ENCODE measurements at regions not wholly inside any gene's neighbourhood (a gene's known extent, or its start where the extent isn't known, plus 50 kb on each side); places are given as distances from the start of the nearest gene placed in this dataset.

- Histone ChIP-seq H3K27me3 (no peaks in the 10 kb centered on the region), H3K4me3 (no peak overlapping the region), H3K4me1 (ENCODE audit: insufficient read depth) (peaks cover 3% of the 10 kb centered on the region), H3K9me3 (no peaks in the 10 kb centered on the region), H3K36me3 (no peaks in the 10 kb centered on the region), H3K27ac (no peak overlapping the region)
- intact Hi-C loops (cut with DNase I) = no loop called here
- peak in 2 of 5 donors; percentile 11 to 36 for DNase-seq
- TF ChIP-seq CTCF (IDR thresholded peaks at IDR 0.05) (no peak), POLR2A (IDR thresholded peaks at IDR 0.05) (no peak), EP300 (IDR thresholded peaks at IDR 0.05) (no peak)
- 6 to 12% (median 7%) methylated on average over 2 of the region's 2 CpGs for WGBS, 3 donors
These were observed 475.8 kb upstream of the KCNMB2 start for GRCh38 chr3:178060407-178060806.

GRCh38 chr3:178062126-178062525 is 474.1 kb upstream of the KCNMB2 start:
- peaks cover 3% of the 10 kb centered on the region for H3K4me1 ChIP-seq (ENCODE audit: insufficient read depth)
- no peak overlapping the region for H3K4me3 ChIP-seq
- no peak overlapping the region for H3K27ac ChIP-seq
- DNase-seq = no peak
- no peaks in the 10 kb centered on the region for H3K27me3 ChIP-seq
- WGBS, 3 donors = 85 to 90% (median 88%) methylated on average over 1 of the region's 1 CpG
- TF ChIP-seq CTCF (IDR thresholded peaks at IDR 0.05) (no peak), EP300 (IDR thresholded peaks at IDR 0.05) (no peak), POLR2A (IDR thresholded peaks at IDR 0.05) (no peak)
- H3K36me3 ChIP-seq = no peaks in the 10 kb centered on the region
- H3K9me3 ChIP-seq = no peaks in the 10 kb centered on the region
- intact Hi-C loops (cut with DNase I) = no loop called here

- intact Hi-C loops (cut with DNase I) = no loop called here
- DNase-seq = no peak
- no peak overlapping the region for H3K27ac ChIP-seq
- WGBS, 3 donors = 70 to 81% (median 79%) methylated on average over 1 of the region's 1 CpG
- no peaks in the 10 kb centered on the region for H3K27me3 ChIP-seq
- no peak overlapping the region for H3K4me3 ChIP-seq
- H3K36me3 ChIP-seq = no peaks in the 10 kb centered on the region
- peaks cover 3% of the 10 kb centered on the region for H3K4me1 ChIP-seq (ENCODE audit: insufficient read depth)
- H3K9me3 ChIP-seq = no peaks in the 10 kb centered on the region
- TF ChIP-seq CTCF (IDR thresholded peaks at IDR 0.05) (no peak), POLR2A (IDR thresholded peaks at IDR 0.05) (no peak), EP300 (IDR thresholded peaks at IDR 0.05) (no peak)
These were observed 472.8 kb upstream of the KCNMB2 start for GRCh38 chr3:178063461-178063860.

- Histone ChIP-seq H3K4me3 (no peak overlapping the region), H3K27me3 (no peaks in the 10 kb centered on the region), H3K9me3 (no peaks in the 10 kb centered on the region), H3K4me1 (ENCODE audit: insufficient read depth) (no peaks in the 10 kb centered on the region), H3K36me3 (no peaks in the 10 kb centered on the region), H3K27ac (no peak overlapping the region)
- no peak for DNase-seq
- intact Hi-C loops (cut with DNase I) = no loop called here
- WGBS, 3 donors = 32 to 59% (median 36%) methylated on average over 1 of the region's 1 CpG
- no peak for TF ChIP-seq EP300 (IDR thresholded peaks at IDR 0.05)
- no peak for TF ChIP-seq CTCF (IDR thresholded peaks at IDR 0.05)
- TF ChIP-seq POLR2A (IDR thresholded peaks at IDR 0.05) = no peak
These were observed 468.5 kb upstream of the KCNMB2 start for GRCh38 chr3:178067721-178068120.

Measured in ovary (tissue), 7 donors.